AG10803 (cell line): ENCODE measurements at regions not wholly inside any gene's neighbourhood (a gene's known extent, or its start where the extent isn't known, plus 50 kb on each side); places are given as distances from the start of the nearest gene placed in this dataset.

Experiments used
- DNase-seq: peaks from one replicate; pipeline ENCODE4 v3.0.0; 2010; ENCODE audit warnings: low read depth
- H3K4me3 ChIP-seq: 2 replicates; pipeline ENCODE4 v1.5.1; 2011; ENCODE audit warnings: mild to moderate bottlenecking, low read length, control low read depth
- CTCF ChIP-seq: conservative IDR thresholded peaks from 2 replicates; pipeline ENCODE4 v1.5.1; 2011; ENCODE audit warnings: mild to moderate bottlenecking, low read length, control low read depth, inconsistent platforms

- peak; percentile 10; the same call in 1 of the 2 replicates for TF ChIP-seq CTCF
- no peak for DNase-seq
- no peak overlapping the region for H3K4me3 ChIP-seq
These were observed 118.0 kb upstream of the RPL38 start for GRCh38 chr17:74085434-74085833.

- no peak for DNase-seq
- no peak for TF ChIP-seq CTCF
- H3K4me3 ChIP-seq: no peak overlapping the region
These were observed 116.4 kb upstream of the RPL38 start for GRCh38 chr17:74087002-74087585.

GRCh38 chr17:74088285-74088933 is 115.1 kb upstream of the RPL38 start:
- no peak for TF ChIP-seq CTCF
- no peak overlapping the region for H3K4me3 ChIP-seq
- no peak for DNase-seq

- no peak for TF ChIP-seq CTCF
- H3K4me3 ChIP-seq: no peak overlapping the region
- no peak for DNase-seq
These were observed 114.5 kb upstream of the RPL38 start for GRCh38 chr17:74088934-74089329.

GRCh38 chr17:74089380-74089779 is 114.1 kb upstream of the RPL38 start:
- no peak for DNase-seq
- H3K4me3 ChIP-seq: no peak overlapping the region
- TF ChIP-seq CTCF: no peak

- H3K4me3 ChIP-seq: no peak overlapping the region
- TF ChIP-seq CTCF: peak; percentile 89
- DNase-seq: peak; percentile 64
These were observed 113.5 kb upstream of the RPL38 start for GRCh38 chr17:74089869-74090464.

- H3K4me3 ChIP-seq: no peak overlapping the region
- TF ChIP-seq CTCF: no peak
- DNase-seq: no peak
These were observed 108.8 kb upstream of the RPL38 start for GRCh38 chr17:74094651-74095050.
